Renal cortical epithelial cell (primary cell): ENCODE measurements at regions not wholly inside any gene's neighbourhood (a gene's known extent, or its start where the extent isn't known, plus 50 kb on each side); places are given as distances from the start of the nearest gene placed in this dataset.

Source experiments
- DNase-seq: peaks from one replicate; pipeline ENCODE4 v3.0.0-alpha.2; 2011; ENCODE audit warnings: low read depth

DNA sequence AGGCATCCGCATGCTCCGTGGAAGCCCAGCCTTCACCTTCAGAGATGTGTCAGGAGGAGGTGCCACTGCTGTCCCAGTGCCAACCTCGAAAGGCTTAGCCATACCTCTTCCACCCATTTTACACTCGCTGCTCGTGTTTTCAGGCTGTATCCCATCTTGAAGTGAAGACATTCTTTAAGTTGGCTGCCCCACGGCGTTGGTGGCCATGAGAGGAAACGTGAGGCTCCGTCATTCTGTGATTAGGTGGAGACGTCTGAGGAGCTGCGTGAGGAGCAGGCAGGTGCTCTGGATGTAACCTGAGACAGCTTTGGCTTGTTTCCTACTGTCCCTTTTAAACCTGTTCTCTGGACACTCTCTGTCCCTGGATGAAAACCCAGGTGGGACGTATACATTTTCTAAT is 159.9 kb upstream of the RNF32 start:
- DNase-seq: no peak

DNA sequence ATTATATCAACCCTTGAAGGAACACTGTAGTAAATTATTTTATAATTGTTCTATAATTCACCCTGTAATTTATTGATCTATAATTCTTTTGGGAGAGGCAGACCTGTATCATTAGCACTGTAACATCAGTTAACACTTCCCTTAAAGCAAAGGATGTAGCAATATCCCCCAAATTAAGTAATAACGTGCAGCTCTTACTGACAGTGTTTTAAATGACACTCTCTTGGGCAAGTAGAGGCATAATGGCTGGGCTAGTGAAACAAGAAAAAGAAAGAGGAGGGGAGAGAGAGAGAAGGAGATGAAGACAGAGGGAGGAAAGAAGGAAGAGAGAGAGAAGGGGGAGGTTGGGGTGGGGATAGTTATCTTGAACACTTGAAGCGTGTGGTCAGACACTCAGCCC is 161.0 kb upstream of the RNF32 start:
- DNase-seq: no peak

DNA sequence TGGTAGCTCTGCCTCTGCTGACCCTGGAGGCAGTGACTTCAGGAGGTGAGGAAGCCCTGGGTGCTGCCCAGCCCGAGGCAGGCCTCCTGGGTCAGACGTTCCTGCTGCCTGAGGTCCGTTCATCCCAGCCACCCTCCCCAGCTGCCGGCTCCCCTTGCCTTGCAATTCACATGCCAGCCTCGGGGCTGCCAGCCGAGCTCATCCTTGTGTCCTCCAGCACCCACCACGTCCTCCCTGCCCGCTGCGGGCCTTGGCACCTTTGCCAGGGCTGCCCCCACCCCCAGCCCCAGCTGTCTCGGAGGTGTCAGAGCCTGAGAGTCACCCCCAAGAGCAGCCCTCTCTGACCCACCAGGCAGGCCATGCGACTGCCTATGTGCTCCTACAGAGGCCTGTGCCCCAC is 162.1 kb upstream of the RNF32 start:
- DNase-seq: no peak

DNA sequence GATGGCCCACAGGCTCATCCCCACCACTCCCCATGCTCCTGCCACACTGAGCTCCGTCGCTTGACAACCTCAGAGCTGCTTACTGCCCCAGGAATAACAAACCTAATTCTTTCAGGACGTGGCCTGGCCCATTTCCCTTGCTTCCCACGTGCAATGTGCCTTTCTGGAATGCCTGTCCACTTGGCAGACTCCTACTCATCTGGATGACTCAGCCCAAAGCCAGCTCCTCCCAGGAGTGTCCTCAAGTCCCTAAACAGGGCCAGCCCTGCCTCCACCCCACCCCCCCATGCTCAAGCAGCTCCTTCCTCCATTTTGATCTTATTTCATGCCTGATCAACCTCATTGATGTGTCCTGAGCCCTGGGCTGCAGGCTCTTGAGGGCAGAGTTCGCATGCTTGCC is 164.9 kb upstream of the RNF32 start:
- DNase-seq: peak; percentile 97

DNA sequence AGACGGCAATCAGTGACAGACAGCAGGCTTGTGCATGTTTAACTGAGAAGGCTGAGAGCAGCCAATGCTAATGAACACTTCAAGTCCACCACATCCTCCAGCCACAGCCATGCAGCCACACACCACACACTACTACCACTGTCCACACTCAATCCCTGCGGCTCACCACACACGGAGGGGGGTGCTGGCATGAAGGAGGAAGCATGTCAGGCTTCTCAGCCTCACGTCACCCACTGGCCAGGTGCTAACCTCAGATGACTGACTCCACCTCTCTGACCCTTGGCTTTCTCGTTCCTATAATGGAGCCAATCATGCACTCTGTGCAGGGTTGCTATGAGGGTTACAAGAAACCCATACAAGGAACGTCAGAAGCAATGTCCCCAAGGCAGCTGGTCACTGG is 165.4 kb upstream of the RNF32 start:
- DNase-seq: peak; percentile 62

DNA sequence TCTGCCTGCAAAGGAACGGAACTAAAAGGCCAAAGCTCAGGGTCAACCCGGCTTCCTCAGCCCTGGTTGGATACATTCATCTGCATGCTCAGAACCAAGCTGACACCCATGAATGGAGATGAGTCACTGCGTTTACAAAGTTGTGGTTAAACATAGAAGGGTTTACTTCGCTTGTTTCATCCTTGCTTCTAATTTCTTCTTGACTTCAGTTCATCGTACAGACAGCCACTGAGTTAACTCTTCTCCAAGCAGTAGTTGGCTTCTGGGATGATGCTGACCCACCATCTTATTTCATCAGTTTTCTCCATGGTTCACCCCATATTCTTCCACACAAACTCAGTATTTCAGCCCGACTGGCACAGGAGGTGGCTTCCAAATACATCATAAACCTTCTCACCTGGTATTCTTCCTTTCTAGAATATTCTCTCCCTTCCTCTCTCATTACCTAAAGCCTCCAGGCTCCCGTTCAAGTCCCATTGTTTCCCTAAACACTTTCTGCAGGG is 166.3 kb upstream of the RNF32 start:
- peak; percentile 95 for DNase-seq

DNA sequence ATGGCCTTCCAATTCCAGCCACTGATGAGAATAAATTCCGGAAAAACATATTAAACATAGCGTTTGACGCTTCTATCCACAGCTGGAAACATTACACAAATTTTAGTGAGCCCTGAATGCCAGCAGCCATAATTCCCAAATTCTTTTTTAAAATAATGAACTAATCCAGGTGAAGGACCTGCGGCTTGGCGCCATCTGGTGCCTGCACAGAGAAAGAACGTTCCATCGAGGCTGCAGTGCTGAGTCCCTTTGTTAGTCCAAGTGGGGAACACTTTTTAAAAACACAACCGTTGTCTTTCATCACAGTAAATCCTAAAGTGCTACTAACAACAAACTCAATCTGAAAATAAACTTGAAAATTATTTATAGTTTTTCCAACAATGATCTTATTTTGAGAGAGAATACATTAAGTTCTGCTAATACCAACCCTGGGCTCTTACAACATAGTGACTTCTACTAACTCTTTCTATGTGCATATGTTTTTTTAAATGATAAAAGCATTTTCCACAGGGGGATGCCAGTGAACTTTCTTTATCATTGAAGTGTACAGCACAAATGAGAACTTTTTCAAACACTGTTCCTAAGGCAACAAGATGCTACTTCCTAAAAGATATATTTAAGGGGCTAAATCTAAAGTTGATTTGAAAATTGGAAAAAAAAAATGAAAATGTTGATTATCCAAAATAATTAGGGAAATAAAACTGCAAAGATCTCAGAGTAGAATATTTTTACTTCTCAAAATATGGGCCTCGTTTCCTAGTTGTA is 166.9 kb upstream of the RNF32 start:
- peak; percentile 19 for DNase-seq

DNA sequence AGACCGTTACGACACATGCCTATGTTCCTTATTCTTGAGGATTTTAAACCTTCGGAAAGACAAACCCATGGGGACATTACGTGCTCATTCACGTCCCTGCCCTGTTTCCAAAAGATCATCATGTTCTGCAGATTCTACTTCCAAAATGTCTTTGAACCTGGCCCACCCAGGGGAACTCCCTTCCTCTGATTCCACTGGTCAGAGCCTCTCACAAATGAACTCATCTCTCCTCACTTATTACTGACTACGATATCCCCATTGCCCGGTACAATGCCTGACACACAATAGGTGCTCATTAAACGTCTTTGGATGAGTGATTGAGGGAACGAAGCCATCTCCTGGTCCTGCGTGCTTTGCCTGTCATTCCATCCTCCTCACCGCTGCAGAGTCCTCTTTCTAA is 168.3 kb upstream of the RNF32 start:
- DNase-seq: no peak

DNA sequence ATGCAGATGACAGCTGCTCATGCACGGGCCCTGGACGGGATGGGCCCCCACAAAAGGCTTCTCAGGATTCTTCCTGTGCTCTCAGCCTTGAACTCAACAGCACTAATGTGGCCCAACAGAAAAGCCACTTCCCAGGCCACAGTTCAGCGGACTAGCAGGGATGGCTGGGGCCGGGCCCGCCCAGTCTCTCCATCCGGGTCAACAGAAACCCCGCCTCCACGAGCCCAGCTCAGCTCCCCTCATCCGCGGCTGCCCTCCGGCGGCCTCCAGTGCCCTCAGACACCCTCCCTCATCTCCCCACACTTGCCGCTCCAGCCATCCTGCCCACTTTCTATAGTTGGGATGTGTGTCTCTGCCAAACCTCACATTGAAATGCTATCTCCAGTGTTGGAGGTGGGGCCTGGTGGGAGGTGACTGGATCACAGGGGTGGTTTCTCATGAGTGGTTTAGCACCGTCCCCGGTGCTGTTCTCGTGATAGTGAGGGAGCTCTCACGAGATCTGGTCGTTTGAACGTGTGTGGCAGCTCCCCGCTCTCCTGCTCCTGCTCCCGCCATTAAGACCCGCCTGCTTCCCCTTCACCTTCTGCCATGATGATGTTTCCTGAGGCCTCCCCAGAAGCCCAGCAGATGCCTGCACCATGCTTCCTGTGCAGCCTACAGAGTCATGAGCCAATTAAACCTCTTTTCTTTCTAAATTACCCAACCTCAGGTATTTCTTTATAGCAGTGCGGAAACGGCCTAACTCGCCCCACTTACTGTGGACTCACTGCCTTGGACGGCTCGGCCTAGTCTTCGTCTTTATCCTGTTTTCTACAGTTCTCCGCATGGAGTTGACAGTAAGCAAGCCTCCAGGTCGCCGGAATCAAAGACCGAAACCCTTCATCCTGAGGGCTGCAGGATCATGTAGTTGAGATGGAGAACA is 169.9 kb upstream of the RNF32 start:
- no peak for DNase-seq

DNA sequence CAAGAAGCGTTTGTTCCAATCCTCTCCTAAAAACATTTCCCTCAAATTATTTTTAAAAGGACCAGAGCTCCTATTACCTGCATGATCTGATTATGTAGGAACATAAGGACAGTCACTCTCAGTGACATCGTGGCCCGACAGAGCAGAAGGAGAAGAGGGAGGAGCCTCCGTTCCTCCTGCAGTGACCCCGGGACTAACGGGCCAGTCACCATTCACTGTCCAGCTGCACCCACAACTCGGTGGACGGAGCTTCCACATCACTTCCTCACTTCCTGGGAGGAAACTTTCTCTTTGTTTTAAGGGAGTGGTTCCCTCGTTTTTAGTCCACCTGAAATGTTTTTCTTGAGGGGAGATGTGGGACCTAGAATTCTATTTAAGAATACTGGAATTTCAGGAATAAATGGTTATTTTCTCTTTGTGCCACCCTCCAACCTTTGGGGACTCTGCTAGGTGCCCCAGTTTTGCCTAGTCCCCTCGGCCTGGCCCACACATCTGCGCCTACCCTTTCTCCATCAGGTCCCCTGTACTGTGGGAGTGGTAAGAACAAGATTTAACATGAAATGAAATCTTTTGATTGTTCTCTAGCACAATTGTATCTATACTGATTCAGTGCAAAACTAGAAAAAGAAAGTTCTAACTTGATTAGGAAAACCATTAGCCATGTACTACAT is 173.5 kb upstream of the RNF32 start:
- no peak for DNase-seq

DNA sequence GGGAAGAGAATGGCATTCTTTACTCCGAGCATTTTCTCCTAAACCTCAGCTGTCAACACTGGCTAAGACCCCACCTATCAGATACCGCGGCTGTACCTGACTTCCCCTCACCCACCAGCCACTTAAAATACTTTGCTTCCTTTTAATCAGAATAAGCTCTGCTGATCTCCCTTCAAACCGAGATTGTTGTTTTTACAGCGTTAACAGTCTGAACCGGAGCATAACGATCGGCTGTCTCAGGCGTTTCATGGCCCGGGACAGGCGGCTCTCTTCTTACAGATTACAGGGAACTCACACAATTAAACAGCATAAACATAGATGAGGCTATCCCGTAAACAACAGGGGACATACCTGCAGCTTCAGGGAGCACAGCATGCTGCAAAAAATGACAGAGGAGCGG is 174.3 kb upstream of the RNF32 start:
- no peak for DNase-seq

DNA sequence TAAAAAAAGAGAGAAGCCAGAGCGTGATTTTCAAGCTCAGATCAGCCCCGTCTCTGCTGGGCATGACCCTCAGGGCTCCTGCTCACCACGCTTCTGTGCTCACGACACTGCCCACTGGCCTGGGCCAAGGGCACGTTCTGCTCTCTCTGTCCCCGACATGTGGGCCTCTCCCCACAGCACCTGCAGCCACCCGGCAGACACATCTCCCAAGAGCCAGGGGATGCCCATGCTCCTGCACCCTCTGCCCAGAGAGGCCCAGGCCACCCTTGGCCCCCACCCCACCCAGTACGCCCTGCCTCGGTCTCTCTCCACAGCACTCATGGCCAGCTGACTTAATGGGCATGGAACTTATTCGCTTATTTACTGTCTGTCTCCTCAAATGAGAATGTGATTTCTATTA is 175.4 kb upstream of the RNF32 start:
- no peak for DNase-seq

DNA sequence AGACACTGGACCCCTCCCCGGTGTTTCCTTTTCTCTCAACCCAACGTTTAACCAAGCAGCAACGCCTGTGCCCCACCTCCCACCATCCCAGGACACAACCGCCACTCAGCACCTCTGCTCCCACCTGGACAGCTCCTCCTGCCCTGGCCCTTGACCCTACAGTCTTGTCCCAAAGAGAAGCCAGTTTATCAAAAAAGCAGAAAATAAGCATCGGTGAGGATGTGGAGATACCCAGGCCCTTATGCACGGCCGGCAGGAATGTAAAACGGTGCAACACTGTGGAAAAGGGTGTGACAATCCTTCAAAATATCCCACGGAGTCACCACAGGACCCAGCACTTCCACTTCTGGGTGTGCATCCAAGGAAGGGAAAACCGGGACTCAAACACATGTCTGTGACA is 176.2 kb upstream of the RNF32 start:
- no peak for DNase-seq

DNA sequence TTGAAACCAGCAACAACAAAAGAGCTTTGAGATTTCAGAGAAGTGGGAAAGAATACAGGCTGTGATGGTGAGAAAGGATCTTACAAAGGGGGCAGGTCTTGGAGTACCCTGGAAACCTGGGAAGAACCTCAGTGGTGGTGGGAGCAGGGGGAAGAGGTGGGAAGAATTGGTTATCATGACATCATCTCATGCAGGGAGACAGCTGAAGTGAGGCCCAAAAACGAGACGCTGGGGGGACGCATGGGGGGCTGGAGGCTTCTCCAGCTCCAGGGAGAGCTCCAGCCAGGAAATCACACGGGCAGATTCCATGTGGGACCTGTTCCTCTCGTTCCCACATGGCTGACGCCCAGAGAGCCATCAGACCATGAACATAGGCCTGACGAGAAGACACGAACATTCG is 177.3 kb upstream of the RNF32 start:
- no peak for DNase-seq

DNA sequence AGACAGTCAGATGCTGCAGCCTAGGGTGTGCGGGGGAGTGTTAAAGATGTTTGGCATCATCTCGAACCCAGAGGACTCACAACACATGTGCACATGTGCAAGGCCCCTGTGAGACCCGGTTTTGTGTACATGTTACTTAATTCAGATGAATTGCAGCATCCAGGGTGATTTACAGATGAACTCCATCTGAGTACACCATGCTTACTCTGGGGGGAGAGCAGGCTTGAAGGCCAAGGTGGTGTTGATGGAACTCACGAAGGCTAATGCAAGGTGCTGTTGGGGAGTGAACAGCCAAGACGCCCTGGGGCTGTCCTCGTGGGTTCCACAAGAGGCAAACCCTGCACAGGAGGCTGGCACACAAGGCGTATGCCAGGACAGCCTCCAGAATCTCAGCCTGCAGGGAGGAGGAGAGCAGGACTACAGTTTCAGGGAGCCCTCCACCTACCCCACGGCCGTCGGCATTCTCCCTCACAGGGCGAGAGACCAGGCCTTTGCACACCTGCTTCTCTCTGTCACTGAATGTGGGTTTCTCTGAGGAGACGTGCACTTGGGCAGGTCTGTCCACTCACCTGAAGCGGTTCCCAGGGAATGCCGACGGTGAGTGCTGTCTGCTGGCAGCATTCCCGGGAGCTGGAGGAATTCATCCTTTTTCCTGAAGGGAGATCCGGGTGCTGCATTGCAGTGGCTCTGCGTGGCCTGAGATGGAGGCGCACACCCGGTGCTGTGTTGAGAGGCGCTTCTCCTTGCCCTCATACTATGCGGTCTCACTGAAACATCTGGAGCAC is 178.5 kb upstream of the RNF32 start:
- DNase-seq: no peak

DNA sequence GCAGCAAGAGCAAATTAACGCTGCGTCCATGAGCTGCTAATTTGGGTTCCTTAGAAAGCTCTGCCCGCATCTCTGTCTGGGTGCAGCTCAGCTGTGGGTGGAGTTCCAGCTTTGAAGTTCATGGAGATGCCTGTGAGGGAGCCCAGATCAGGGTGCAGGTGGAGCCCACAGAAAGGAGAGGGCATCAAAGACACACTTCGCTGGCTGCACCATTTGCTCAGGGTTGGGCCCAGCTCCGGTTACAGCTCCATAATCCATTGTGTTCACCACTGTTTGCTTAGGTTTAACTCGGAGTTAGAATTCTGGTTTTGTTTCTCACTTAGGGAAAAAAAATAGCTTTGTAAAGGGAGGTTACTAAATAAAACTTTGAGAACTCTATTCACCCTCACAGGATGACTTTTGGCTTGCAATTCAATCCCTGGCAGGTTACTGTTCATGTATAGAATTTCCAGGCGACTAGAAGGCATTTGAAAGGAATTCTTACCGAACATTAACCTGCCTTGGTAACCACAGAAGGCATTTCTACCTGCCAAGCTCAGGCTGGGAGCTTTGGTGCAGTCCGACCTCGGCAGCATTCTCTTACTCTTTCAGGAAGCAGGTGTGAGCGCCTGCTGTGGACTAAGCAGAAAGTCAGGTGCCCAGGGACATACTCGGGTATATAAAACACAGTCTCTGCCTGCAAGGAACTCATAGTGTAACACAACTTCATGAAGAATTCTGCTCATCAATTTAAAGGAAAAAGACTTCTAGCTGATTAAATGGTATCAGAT is 179.5 kb upstream of the RNF32 start:
- peak; percentile 54 for DNase-seq

DNA sequence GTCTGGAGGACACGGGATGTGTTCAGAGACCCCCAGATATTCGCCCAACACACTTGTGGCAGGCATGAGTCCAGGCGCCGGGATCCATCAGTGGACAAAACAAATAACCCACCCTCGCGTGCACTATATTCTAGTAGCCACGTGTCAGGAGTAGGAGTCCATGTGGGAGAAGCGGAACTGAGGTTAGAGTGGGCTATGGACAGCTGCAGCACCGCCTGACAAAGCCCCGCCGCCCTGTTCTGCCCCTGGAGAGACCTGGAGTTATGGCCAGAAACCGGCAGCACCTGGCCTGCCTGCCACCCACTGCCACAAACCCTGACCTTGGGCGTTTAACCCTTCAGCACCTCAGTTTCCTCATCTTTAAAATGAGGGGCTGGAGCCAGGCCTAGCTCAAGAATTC is 181.0 kb upstream of the RNF32 start:
- DNase-seq: no peak

DNA sequence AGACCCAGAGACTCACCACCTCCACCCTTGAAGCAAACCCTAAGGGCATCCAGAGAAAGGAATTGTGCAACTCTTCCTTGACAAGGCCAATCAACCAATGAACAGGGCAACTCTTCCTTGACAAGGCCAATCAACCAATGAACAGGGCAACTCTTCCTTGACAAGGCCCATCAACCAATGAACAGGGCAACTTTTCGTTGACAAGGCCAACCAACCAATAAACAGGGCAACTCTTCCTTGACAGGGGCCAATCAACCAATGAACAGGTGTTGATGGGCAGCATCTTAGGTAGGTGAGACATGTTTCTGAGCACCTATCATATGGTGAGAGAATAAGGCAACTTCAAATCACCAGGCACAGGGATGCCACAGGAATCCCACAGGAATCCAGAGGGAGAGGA is 181.5 kb upstream of the RNF32 start:
- no peak for DNase-seq

DNA sequence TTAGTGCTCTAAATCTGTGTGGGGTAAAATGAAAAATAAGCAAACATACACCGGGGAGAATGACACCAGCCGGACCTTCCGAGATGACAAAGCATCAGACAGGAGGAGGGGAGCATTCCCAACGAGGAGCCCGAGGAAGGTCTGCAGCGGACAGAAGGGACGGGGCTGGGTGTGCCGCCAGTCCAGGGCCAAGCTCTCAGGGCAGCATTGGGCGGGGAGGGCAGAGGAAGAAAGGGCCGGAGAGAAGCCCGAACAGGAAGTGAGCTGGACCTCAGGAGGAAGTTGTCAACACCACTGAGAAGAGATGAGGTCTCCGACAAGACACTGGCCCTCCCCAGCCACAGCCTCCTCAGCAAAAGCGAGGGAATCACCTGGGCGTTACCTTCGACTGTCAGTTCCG is 182.6 kb upstream of the RNF32 start:
- no peak for DNase-seq

DNA sequence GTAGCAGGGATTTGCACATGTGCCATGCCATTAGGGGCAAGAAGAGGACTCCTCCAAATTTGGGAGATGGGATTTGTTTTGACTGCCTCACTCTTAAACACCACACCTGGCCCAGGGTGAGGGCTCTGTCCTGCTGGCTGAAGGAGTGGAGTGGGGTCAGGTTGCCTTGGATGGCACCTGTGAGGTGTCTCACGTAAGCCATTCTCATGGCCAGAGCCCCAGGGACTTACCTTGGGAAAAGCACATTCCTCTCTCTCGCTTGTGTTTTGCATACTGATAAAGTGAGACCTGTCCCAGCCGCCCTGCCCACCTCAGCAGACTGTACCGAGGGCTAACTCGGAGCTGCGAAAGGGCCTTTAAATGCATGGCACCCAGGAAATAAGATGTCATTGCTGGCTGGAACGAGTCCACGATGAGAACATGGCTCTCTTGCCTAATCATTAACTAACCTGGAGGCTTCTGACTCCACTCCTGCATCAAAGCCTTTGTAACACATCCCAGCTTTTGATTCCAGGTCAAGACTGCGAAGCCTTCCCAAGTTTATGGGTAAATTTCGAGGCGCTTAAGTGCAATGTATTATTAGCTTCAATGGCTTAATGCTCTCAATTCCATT is 184.0 kb upstream of the RNF32 start:
- DNase-seq: peak; percentile 64
